ENCODE measurements at regions not wholly inside any gene's neighbourhood (a gene's known extent, or its start where the extent isn't known, plus 50 kb on each side); places are given as distances from the start of the nearest gene placed in this dataset.

GRCh38 chr1:22315315-22316078 is 136.2 kb upstream of the ZBTB40 start:
- DNase-seq: no peak

GRCh38 chr1:22317231-22317919 is 134.3 kb upstream of the ZBTB40 start:
- no peak for DNase-seq

DNA sequence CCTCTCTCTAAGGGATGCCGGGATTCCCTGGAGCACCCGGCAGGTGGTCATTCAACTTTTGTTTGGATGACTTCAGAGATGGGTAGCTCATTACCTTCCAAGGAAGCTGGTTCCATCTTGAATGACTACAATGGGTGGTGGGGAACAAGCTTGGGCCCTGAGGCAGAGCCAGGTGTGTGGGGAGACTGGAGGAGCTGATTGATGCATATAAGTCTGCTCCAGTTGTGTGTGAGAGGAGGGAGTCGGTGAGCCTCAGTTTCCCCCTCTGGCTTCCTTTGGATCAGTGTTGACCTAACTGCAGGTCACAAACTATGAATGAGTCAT is 133.8 kb upstream of the ZBTB40 start:
- DNase-seq: no peak

- DNase-seq: peak in 32 of 51 donors; percentile 3 to 71 (median 36)
Measured at GRCh38 chr1:22318279-22318981, 133.2 kb upstream of the ZBTB40 start.

DNA sequence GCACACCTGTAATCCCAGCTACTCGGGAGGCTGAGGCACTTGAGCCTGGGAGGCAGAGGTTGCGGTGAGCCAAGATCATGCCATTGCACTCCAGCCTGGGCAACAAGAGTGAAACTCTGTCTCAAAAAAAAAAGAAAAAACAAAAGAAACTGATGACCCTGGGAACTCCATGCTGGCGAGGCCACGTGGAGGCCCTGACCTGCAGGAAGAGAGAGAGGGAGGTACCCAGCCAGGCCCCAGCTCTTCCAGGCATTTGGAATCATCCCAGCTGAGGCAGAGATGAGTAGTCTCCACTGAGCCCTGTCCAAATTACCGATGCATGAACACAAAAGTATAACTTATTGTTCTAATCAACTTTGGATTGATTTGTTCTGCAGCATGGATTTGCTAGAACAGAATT is 132.0 kb upstream of the ZBTB40 start:
- DNase-seq: no peak

GRCh38 chr1:22320587-22321344 is 130.9 kb upstream of the ZBTB40 start:
- no peak for DNase-seq

DNA sequence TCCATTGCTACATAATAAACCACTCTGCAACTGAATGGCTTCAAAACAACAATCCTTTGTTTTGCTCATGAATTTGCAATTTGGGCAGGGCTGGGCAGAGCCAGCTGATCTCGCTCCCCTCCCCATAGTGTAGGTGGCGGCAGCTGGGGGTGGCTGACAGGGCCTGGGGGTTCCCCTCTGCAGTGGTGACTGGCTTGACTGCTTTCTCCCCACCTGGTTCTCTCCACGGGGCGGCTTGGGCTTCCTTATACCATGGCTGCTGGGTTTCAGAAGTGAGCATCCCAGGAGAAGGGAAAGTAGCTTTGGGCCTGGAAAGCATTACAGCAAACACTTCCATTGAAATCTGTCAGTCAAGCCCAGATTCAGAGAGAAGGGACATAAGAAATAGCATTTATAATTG is 129.7 kb upstream of the ZBTB40 start:
- DNase-seq: no peak

DNA sequence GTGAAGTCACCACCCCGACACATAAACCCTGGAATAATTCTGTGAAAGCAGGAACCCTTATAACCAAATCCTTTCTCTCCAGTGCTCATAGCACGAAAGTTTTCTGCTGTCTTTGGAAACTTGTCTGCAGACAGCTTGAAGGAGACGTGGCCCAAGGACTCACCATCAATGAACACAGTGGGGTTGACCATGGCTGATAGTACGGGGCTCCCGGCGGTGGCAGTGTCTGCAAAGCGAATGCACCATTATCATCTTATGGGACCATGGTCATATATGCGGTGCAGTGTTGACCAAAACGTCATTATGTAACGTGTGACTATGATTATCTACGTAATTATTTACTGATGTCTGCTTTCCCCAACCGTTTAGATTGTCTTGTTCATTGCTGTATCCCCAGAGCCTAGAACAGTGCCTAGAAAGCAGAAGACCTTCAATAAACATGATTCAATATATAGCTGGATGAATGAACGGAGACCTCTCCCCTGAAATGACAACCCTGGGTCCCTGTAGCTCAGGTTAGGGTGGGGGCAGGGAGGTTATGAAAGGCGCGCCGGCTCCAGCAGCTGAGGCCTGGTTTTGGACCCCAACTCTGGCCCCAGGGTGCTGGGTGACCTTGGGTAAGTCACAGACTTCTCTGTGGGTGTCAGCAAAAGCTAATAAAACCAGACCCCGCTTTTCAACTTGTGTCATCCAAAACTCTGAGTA is 128.4 kb upstream of the ZBTB40 start:
- DNase-seq: no peak

GRCh38 chr1:22323846-22324504 is 127.7 kb upstream of the ZBTB40 start:
- DNase-seq: no peak

DNA sequence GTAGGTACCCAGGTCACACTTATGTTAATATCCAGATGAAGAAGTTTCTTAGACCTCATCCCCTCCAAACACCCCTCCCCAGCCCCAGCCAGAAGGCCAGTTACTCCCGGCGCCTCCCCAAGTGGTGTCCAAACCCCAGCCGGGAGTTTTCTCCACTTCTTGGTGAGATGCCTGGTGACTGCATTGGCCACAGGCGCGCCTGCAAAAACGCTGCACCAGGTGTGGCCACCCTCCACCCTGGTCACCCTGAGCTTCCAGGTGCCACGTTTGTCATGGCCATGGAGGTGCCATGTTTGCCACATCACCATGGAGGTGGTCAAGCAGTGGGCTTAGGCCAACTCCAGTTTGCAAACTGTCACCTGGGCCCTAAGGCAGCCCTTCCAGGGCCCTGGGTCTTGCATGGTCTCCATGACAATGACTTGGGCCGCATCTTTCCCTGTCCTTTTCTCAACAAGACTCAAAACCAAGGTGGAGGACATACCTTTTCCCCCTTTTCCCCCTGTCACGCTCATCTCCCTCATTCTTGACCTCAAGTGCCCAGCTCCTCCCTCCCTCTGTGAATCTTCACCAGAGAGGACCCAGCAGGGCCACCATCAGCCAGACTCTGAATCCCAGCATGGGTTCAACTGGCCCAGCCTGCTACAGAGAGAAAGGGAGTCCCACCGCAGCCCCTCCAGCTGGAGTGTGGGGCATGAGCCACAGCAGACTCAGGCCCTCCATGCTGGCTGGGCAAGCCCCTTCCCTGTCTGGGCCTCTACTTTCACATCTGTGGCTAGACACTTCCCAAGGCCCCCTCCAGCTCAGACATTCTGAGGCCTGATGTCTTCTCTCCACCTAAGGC is 125.9 kb upstream of the ZBTB40 start:
- no peak for DNase-seq

GRCh38 chr1:22326372-22326915 is 125.2 kb upstream of the ZBTB40 start:
- no peak for DNase-seq

GRCh38 chr1:22326931-22327330 is 124.7 kb upstream of the ZBTB40 start:
- no peak for DNase-seq

GRCh38 chr1:22327411-22327810 is 124.2 kb upstream of the ZBTB40 start:
- no peak for DNase-seq

DNA sequence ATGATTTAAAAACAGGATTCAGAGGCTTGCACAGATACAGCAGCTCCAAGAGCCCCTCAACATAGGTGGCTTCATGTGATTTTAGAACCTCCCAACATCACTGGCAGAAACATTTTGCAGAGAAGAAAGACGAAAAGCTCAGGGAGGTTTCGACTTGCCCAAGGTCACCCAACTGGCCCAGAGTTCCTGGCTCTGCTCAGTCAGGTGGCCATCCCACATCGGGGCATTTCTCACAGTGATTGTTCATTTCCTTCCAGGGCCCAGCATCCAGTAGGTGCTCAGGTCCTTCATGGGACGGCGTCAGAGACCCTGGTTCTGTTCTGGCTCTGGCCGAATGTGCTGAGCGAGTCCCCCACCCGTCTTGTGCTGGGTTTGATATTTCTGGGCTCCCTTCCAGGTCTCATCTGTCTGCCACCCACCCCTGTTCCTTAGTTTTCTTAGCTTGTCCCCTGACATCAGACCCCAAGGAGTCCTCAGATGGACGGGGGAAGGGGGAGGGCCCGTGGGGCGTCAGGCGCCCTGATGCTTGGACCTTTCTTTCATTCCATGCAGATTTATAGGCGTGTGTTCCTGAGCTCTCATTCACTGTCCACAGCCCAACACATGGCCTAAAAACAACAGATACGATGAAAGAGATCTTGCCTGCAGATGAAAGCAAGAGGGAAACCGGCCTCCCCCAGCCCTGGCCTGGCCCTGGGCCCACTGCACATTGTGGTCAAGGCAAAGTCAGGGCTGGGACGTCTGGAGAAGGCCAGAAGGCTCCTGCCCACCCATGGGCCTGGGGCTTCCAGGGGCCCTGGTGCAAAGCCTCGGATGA is 123.1 kb upstream of the ZBTB40 start:
- DNase-seq: no peak

DNA sequence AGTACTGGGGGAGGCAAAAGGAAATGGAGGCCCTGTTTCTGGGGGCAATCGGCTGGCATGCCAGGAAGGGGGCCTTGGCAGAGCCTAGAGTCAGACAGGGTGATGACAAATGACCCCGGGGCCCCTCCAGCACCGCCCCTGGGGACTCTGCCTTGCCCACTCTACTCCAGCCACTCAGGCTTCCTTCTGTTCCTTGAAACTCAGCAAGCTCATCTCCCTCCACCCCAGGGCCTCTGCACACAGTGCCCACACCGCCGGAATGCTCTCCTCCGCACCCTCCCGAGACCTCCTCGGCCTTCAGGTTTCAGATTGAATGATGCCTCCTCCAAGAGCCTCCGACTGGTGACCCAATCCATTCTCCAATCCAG is 122.5 kb upstream of the ZBTB40 start:
- DNase-seq: no peak

GRCh38 chr1:22330092-22330759 is 121.4 kb upstream of the ZBTB40 start:
- DNase-seq: no peak

DNA sequence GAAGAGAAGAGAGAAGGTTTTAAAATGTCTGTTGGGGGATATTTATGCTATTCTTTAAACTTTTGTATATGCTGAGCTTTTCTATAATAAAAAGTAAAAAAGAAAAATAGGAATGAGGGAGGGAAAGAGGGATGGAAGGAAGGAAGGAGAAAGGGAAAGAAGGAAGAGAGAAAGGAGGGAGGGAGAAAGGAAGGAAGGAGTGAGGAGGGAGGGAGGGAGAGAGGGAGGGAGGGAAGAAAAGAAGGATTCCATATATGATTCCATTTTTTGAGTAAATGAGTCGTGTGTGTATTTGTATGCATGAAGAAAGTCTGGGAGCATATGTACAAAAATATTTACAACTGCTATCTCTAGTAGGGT is 120.9 kb upstream of the ZBTB40 start:
- no peak for DNase-seq
